Keratinocyte (primary cell): ENCODE measurements at regions not wholly inside any gene's neighbourhood (a gene's known extent, or its start where the extent isn't known, plus 50 kb on each side); places are given as distances from the start of the nearest gene placed in this dataset.

ENCODE experiments used
- DNase-seq: peaks from one replicate; pipeline ENCODE4 v3.0.0-alpha.2; 2011; ENCODE audit warnings: low read depth, missing footprints, low spot score
- FAIRE-seq: peaks from 2 replicates; lab custom pipeline; 2011; peaks lifted over from hg19 to GRCh38; lab: Jason Lieb, UNC
- H2AFZ ChIP-seq: 2 replicates; pipeline ENCODE4 v1.6.0; 2012; ENCODE audit warnings: low read length, control low read depth, inconsistent platforms; ENCODE audit not compliant: control insufficient read depth
- H3K27ac ChIP-seq: 2 replicates; pipeline ENCODE4 v1.5.1; 2011; ENCODE audit warnings: low read length; ENCODE audit not compliant: control insufficient read depth, insufficient read depth
- H3K27me3 ChIP-seq: 3 replicates; pipeline ENCODE4 v1.6.0; 2011; ENCODE audit warnings: low read length; ENCODE audit not compliant: control insufficient read depth, insufficient read depth; ENCODE audit errors: extremely low read depth
- H3K36me3 ChIP-seq, 2 experiments: 2 replicates in 1 of 2; 3 replicates in 1 of 2; pipeline ENCODE4 v1.5.1; 2011; ENCODE audit warnings: low read length in 2 of 2, mild to moderate bottlenecking in 1 of 2; ENCODE audit not compliant: control insufficient read depth in 2 of 2, insufficient read depth in 2 of 2; ENCODE audit errors: extremely low read depth in 1 of 2
- H3K4me1 ChIP-seq: 3 replicates; pipeline ENCODE4 v1.5.1; 2011; ENCODE audit warnings: low read length; ENCODE audit not compliant: control insufficient read depth, insufficient read depth; ENCODE audit errors: extremely low read depth
- H3K4me2 ChIP-seq: 3 replicates; pipeline ENCODE4 v1.6.0; 2011; ENCODE audit warnings: low read depth, low read length; ENCODE audit not compliant: control insufficient read depth, insufficient read depth; ENCODE audit errors: extremely low read depth
- H3K4me3 ChIP-seq, 3 experiments: fragments of 200-600 bp in 1 of 3; sonication (generic) in 1 of 3; 2 replicates in 2 of 3; 3 replicates in 1 of 3; pipeline ENCODE4 v1.5.1; 2011 to 2016; ENCODE audit warnings: low read length in 3 of 3, mild to moderate bottlenecking in 3 of 3, control low read depth in 2 of 3, inconsistent platforms in 1 of 3, low read depth in 1 of 3, mixed read lengths in 1 of 3, mixed run types in 1 of 3, moderate library complexity in 1 of 3; ENCODE audit not compliant: control insufficient read depth in 2 of 3, insufficient read depth in 2 of 3; ENCODE audit errors: extremely low read depth in 1 of 3
- H3K79me2 ChIP-seq: 2 replicates; pipeline ENCODE4 v1.6.0; 2012; ENCODE audit warnings: low read length; ENCODE audit not compliant: control insufficient read depth, insufficient read depth
- H3K9ac ChIP-seq: 3 replicates; pipeline ENCODE4 v1.6.0; 2011; ENCODE audit warnings: low read length; ENCODE audit not compliant: control insufficient read depth, insufficient read depth; ENCODE audit errors: extremely low read depth
- H3K9me1 ChIP-seq: 3 replicates; pipeline ENCODE4 v1.6.0; 2011; ENCODE audit warnings: low read length; ENCODE audit not compliant: control insufficient read depth, insufficient read depth; ENCODE audit errors: extremely low read depth
- H3K9me3 ChIP-seq: 2 replicates; pipeline ENCODE4 v1.5.1; 2012; ENCODE audit warnings: low read depth, low read length; ENCODE audit not compliant: control insufficient read depth
- H4K20me1 ChIP-seq: 3 replicates; pipeline ENCODE4 v1.6.0; 2011; ENCODE audit warnings: low read length; ENCODE audit not compliant: control insufficient read depth, insufficient read depth; ENCODE audit errors: extremely low read depth
- CTCF ChIP-seq, 3 experiments: IDR thresholded peaks in 1 of 3; conservative IDR thresholded peaks in 1 of 3; optimal IDR thresholded peaks in 1 of 3; 2 replicates in 2 of 3; 3 replicates in 1 of 3; pipeline versions ENCODE3 to v1.5.1; 2011; ENCODE audit warnings: low read length in 3 of 3, mild to moderate bottlenecking in 3 of 3, moderate library complexity in 2 of 3, control low read depth in 1 of 3, inconsistent platforms in 1 of 3; ENCODE audit not compliant: insufficient read depth in 2 of 3; ENCODE audit errors: extremely low read depth in 1 of 3
- EZH2 ChIP-seq: IDR thresholded peaks from one replicate; pipeline ENCODE4 v1.6.1; 2012; ENCODE audit warnings: inconsistent platforms, mild to moderate bottlenecking, low read length, moderate library complexity
- dilution Hi-C: fragments of 300-500 bp; cut with MboI; formaldehyde crosslinking; loops from one replicate; pipeline ENCODE4 v1.7.0; 2020; ENCODE audit warnings: low sequenced_read_pairs; ENCODE audit not compliant: extremely low pct_ligation_motif_present

- no peak for DNase-seq
- Histone ChIP-seq H3K36me3 (no peaks in the 10 kb centered on the region), H3K27me3 (no peaks in the 10 kb centered on the region), H3K9me1 (no peaks in the 10 kb centered on the region), H3K4me1 (no peaks in the 10 kb centered on the region), H3K9me3 (no peaks in the 10 kb centered on the region), H3K9ac (no peak overlapping the region), H3K4me2 (no peak overlapping the region), H3K27ac (no peak overlapping the region), H3K4me3 (no peak overlapping the region), H2AFZ (no peak overlapping the region), H4K20me1 (no peaks in the 10 kb centered on the region), H3K79me2 (no peaks in the 10 kb centered on the region)
- FAIRE-seq = no peak
- dilution Hi-C loops = no loop called here
- TF ChIP-seq CTCF (optimal IDR thresholded peaks at IDR 0.05 in 1 of 3, IDR thresholded peaks at IDR 0.05 in 1 of 3, conservative IDR thresholded peaks at IDR 0.05 in 1 of 3; ENCODE audit: extremely low read depth in 1 of 3, insufficient read depth in 2 of 3, low read length in 3 of 3) (no peak), EZH2 (no peak)
Measured at GRCh38 chr14:86481104-86481503, 951.2 kb downstream of the FLRT2 start.

GRCh38 chr14:86464341-86464740 lies 934.4 kb downstream of the FLRT2 start:
- Histone ChIP-seq H3K4me2 (no peak overlapping the region), H3K27ac (no peak overlapping the region), H3K9ac (no peak overlapping the region), H3K9me3 (no peaks in the 10 kb centered on the region), H4K20me1 (no peaks in the 10 kb centered on the region), H3K79me2 (no peaks in the 10 kb centered on the region), H3K4me1 (no peaks in the 10 kb centered on the region), H3K36me3 (no peaks in the 10 kb centered on the region), H3K4me3 (no peak overlapping the region), H3K9me1 (no peaks in the 10 kb centered on the region), H2AFZ (no peak overlapping the region), H3K27me3 (no peaks in the 10 kb centered on the region)
- FAIRE-seq (no peak), DNase-seq (no peak)
- dilution Hi-C loops = no loop called here
- no peak for TF ChIP-seq EZH2
- no peak for TF ChIP-seq CTCF (optimal IDR thresholded peaks at IDR 0.05 in 1 of 3, IDR thresholded peaks at IDR 0.05 in 1 of 3, conservative IDR thresholded peaks at IDR 0.05 in 1 of 3; ENCODE audit: extremely low read depth in 1 of 3, insufficient read depth in 2 of 3, low read length in 3 of 3)
